GM11168 (cell line): ENCODE measurements at regions not wholly inside any gene's neighbourhood (a gene's known extent, or its start where the extent isn't known, plus 50 kb on each side); places are given as distances from the start of the nearest gene placed in this dataset.
"Not testable (repeated sequence)": the region's sequence is repeated elsewhere in the genome, so short reads cannot be mapped to it uniquely, and the experiment has no call there.

Experiments used
- in situ Hi-C: fragments of 300-500 bp; cut with MboI; formaldehyde crosslinking; loops from one replicate; pipeline ENCODE4 v1.12.0; 2022; ENCODE audit warnings: low sequenced_read_pairs; ENCODE audit not compliant: unreplicated experiment

DNA sequence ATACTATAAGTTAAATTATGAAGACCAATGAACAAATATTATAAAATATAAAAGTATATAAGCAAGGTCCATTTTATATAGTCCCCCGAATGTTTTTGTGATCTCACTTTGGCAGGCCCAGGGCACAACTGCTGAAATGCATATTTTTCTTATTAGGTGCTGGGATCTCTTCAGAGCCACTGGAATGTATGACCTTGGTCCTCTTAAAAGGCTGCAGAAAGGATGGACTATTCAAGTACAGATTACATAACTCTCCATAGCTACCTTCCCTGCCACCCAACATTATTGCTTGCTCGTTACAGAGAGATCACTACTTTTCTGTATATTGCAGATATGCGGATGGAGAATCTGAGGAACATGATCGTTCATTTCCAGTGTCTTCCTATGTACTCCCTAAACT lies 925.6 kb upstream of the CELF4 start:
- in situ Hi-C loops = no loop called here

DNA sequence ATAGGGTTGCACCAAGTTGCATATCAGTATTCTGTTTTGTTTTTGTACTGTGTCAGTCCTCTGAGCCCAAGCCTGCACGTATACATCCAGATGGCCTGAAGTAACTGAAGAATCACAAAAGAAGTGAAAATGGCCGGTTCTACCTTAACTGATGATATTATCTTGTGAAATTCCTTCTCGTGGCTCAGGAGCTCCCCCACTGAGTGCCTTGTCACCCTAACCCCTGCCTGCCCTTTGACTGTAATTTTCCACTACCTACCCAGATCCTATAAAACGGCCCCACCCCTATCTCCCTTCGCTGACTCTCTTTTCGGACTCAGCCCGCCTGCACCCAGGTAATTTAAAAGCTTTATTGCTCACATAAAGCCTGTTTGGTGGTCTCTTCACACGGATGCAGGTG lies 924.1 kb upstream of the CELF4 start:
- in situ Hi-C loops = not testable (repeated sequence)

DNA sequence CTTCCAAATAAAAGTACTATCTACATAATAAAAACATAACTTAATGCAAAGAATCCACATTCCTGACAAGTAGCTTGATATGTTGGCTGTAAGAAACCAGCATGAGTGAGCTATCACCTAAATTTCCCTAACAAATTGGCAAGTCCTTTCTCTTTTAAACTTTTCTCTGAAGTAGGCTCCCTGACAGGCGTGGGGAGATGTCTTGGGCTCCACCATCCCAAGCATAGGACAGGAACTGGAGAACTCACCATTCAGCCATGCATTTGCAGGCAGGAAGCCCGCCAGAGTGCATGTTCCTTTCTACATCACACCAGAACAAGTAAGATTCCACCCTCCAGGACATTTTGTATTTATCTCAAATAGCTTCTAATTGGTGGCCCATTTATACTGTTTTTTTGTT lies 921.9 kb upstream of the CELF4 start:
- in situ Hi-C loops = no loop called here

DNA sequence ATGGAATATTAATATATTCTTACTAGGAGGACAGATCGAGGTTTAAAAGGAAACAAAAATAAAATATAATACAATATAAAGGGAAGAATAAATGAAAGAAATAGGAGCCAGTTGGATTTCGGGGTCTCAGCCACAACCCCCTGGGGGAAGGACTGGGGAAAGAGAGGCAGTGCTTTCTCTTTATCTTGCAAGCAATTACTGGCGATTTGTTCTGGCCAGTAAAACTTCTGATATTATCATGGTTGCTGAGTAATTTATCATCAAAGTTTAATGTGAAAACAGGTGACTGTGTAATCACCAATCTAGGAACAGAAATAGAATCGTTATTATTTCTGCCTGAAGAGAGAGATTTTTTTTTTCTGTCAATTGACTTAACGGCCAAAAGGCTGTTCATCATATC lies 917.7 kb upstream of the CELF4 start:
- in situ Hi-C loops = no loop called here

DNA sequence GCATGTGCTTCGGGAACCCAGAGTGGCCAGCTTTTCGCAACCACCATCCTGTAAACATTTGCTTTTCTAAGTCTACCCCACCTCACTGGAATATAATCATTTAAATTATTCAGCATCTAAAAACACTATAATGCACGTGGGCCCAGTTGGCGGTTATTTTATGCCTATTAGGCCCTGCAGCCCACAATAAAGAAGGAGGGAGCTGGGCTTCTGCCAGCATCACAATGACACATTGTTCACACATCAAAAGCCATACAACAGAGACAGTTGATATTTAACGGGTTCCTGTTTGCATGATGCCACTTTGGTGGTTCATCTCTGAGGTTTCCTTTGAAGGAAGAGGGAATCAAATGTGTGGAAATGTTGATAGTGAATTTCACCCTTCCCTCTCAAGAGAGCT lies 916.0 kb upstream of the CELF4 start:
- in situ Hi-C loops = no loop called here

DNA sequence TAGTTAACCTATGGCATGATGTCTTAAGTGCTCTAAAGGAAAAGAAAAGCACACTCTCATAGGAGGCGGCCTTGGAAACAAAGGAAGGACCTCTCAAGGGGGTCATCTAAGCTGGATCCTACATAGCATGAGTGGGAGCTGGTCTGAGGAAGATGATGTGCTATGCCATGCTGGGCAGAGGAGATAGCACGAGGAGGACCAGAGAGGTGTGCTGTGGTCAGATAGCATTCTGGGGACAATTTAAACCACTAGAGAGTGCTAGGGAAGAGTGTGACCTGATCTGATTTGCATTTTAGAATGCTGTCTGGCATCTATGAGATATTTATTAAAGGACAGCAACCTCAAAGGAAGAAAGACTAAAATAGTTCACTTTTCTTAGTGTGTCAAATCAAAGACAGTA lies 910.1 kb upstream of the CELF4 start:
- in situ Hi-C loops = no loop called here

DNA sequence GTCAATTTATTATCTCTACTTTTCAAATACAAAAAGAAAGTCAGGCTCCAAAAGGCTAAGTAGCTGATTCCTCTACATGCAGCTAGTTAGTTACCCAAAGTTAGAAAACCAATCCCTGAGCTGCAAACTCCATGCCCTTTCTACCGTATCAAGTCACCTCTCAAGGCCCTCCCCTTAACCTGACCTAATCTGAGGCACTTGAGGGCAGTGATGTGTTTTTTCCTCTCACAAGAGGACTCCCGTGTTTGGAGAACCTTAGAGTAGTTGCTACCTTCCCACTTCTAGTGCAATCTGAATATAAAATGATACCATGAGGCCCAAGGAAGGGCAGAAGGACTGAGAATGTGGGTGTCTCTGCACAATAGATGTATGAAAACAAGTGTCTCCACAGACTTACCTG lies 907.9 kb upstream of the CELF4 start:
- in situ Hi-C loops = no loop called here

DNA sequence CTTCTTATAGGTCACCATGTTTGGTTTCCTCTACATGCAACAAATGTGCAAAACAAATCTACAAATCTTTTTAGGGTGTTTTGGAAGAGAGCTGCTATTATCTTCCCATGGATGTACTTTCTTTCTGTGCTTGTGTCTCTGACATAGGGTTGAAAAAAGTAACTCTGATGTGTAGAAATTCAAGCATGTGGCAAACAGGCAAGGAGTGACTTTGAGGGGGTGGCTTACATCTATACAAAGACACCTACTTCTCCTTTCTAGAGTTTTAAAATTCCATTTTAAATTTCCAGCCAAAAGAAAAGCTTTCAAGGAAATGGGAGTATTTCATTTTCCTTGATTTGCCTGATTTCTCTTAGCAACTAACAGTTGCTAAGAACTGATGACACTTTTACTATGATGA lies 904.8 kb upstream of the CELF4 start:
- in situ Hi-C loops = no loop called here

DNA sequence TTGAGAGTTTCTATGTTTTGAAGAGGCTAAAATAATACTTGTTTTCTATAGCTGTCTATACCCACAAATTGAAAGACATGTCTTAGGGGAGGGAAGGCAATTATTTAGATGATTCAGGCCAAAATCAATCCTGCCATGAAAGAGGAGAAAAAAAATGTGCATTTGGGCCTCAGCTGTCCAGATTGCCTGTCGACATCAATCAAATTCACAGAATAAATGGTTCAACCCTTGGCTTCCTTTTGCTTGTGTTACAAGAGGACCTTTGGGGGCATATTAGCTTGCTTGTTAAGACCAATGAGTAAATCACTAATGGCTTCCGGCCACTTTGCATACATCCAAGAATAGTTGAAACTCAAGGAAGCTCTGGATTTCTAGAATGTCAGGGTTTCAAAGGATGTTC lies 900.8 kb upstream of the CELF4 start:
- in situ Hi-C loops = no loop called here

DNA sequence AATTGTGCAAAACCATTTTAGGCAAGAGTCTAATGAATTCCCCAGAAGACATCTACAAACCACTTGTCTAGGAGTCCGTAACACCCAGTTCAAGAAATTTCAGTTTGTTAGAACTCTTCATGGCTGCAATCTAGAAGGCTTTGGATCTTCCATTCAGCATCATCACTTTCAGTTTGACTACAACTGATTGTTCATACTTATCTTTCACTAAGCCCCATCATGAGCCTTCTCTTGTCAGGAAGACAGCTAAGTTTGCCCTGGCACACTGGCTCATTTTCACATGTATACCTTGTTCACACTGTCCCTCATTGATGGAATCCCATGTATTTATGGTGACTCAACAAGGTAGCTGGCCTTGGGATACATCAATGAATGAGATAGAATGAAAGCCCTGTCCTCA lies 898.4 kb upstream of the CELF4 start:
- in situ Hi-C loops = no loop called here

DNA sequence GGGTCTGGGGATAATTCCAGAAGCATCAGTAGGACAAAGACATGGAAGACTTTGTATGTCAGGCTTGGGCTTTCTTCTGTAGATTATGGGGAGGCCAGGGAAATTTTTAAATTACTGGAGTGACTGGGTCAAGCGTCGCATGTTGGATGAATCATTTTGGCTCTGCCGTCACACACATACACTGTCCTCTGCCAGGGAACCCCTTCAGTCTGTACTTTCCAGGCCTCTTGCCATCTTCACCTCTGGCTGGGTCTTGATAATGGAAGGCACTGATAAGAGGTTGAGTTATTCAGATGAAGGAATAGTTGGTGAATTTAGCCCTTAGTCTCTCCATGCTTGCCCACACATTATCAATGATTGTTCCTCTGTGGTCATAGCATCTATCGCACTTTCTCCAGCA lies 895.1 kb upstream of the CELF4 start:
- in situ Hi-C loops = no loop called here

DNA sequence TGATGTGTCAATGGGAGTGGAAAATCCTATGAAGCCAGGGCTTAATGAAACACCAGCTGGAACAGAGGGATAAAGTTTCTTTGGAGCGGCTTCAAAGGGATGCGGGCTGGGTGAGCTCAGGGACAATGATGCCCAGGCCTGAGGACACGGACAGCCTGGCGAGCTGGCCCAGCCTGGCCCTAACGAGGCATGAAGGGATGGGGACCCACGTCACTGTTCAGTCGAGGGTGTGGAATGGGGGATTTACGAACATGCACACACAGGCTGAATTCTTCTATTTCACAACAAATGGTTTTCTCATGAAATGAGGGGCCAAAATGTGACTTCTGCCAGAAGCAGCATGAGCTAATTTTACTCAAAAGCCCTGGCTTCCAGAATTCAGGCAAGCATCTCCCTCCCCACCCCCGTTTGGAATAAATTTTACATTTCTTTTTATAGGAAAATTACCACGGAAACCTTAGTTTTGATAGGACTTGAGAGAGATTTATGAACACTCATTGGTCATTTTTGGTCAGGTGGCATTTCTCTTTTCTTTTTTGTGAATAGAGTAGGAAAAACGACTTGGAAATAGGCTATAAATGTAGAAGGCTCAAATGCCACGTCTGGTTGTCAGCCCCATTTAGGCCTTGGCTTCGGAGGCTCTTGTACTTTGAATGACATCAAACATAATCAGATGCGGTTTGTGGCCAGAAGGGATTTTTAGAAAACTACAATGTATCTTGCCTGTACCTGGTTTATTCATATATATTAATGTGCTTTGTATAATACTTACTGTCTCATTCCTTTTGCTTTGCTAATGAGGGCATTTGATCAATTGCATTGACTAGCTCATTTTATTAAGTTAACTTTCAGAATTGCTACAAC lies 893.8 kb upstream of the CELF4 start:
- in situ Hi-C loops = no loop called here

DNA sequence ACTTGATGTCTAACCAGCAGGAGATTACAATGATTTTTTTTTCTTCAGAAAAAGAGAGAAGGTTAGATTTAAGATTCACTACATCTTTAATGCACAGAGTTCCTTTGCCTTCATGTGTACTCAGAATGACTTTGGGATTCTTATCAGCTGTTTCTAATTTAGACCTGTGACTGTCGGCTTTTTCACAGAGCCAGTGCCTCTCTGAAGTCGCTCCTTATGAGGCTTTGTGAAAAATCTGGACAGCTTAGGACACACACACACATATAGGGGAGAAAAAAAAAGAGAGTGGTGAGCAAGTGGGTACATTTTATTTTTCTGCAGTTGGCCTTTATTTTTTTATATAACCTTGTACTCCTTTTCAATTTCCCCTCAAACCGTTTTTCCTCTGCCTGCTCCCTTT lies 893.1 kb upstream of the CELF4 start:
- in situ Hi-C loops = no loop called here

DNA sequence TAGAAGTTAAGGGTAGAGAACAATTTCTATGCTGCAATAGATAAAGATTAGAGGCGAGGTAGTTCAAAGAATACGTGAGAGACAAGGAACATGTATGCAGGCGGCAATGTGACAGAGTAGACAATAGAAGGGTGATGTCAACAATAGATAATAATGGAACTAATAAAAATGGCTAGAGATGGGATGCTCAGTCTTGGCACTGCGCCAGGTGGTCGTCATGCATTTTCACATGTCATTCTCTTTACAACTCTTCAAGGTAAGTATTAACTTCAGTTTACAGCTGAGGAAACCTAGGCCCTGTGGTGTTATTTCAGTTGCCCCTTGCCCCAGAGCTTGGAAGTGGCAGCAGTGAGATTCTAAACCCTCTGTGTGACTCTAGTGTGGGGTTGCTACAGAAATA lies 890.7 kb upstream of the CELF4 start:
- in situ Hi-C loops = no loop called here

DNA sequence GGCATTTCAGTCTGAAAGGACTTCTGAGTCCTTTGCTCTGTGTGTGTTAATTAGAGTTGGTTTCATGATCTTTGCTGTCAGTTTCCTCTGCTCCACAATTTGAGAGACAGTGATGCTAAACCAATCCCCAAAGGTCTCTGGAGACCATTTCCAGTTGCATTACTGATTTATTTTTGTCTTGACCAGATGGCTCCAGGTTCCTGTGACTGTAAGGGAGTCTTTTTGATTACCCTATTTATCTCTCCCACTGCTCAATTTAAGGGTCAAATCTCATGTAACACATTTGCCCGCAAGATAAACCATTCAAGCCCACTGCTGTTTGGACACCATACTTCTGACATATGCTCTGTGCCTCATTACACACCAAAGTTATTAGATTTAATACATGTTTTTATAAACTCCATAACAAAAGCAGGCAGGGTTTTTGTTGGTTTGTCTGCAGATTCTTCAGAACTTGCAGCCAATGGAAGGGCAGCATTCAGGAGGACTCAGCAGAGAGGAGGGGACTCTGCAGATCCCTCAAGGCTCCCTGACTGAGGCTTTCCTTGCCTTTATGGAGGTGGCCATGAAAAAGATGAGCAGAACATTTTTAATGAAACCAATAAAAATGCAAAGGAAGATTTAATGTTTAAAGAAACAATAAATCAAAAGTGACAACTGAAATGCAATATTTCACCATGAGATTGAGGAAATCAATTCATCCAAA lies 889.3 kb upstream of the CELF4 start:
- in situ Hi-C loops = no loop called here

DNA sequence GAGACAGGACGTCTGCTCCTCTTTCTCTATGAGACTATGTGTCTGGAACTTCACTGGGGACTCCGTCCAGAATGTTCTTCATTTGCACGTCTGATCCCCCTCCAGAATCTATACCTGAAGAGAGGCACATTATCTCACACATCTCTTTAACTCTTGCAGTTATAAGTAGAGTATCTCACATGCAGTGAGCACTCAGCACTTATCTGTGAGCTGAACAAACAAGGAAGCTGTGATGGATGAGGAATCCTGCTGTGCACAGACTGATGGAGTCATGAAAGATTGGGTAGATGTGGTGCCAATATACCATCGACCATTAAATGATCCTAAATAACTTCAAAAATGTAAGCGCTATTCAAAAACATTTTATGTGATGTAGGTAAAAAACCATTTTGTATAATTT lies 888.3 kb upstream of the CELF4 start:
- in situ Hi-C loops = no loop called here

DNA sequence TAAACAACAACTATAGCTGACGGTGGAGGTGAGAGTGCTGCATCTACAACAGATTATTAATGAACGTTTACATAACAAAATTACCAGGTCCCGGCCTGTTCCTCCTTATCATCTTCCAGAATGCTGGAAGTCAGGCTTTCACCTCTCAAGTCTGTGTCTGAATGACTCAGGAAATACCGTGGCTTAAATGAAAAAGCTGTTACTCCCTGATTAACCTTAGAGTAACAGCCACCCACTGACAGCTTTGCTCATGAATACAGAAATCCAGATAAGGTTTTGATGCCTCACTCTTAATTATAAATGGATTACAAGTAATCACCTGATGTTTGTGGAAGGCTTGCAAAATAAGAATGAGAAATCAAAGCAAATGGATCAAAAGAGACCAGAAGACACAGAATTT lies 885.3 kb upstream of the CELF4 start:
- in situ Hi-C loops = no loop called here

DNA sequence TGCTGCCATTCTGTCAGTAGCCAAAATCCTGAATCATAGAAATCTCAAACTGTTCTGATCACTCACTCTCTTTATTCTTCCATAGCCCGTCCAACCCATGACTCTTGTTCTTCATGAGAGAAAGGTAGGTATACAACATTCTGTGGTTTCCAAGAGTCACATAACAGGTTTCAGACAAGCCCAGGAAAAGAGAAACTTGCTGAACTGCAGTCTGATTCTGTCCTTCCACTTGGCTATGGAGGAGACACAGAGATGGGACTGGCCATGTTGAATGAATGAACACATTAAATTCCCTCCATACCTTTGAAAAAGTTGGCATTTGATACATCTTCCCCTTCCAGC lies 880.2 kb upstream of the CELF4 start:
- in situ Hi-C loops = no loop called here

DNA sequence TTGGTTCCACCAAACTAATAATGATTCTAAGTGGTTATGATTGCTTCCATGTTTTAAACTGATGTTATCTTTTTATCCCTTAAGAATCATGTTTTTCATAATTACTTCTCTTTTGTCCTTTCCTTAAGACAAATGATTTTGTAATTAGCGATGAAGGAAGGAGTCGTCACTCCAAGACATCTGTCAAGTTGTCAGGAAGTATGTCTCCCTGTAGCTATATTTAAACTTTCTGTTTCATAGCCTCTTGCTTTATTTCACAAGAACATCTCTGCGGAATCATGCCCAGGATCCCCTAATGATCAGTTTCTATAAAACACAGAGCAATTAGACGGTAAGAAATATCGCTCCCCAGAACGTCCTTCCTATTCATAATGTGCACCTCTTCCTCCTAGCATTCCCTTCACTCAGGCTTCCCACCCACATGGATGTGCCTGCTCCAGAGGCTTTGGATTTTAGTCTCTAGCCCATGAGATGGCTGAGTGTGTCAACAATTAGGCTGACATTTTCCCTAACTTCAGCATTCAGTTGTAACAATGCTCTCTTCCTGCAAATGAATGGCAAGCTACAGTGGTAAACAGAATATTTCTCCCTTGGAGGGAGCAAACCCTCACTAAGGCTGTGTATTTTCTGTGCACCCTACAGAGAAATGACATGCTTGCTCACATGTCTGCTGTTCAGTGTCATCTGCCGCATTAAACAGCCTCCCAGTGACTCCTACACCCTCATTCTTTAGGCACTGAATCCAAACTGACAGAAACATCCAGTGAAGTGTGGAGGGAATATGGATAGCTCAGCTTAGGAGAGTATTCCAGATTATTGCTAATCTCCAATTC lies 879.6 kb upstream of the CELF4 start:
- in situ Hi-C loops = no loop called here

DNA sequence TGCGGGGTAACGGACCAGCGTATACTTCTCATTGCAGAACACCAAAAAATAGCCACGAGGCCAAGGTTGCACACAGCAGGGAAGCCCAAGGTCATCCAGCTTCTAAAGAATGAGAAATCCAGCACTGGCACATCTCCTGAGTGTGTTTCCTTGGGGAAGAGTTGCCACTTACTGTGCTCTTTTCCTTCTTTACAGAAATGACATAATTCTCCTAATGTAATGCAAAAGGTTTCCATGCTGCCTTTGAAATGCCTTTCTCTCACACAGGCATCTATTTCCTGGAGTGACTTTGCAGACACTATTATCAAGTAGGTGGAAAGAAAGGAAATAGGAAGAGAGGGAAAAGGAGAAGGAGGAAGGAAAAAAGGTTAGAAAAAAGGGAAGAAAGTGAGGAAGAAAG lies 862.1 kb upstream of the CELF4 start:
- in situ Hi-C loops = no loop called here

DNA sequence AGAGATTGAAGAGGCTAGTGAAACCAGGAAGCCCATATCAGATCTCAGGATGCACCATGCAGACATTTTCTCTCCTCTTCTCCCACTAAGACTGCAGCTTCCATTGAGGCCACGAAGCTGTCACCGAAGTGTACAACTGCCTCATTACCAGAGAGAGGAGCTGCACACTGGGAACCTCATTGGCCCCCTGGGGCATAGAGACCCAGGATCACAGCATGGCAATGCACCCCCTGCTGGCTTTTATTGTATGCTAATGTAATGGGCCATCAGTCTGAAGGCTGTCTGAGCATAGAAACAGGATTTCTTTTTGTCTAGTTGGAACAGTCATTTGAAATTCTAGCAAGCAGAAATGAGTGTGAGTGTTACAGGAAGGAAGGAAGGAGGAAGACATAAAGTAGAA lies 861.6 kb upstream of the CELF4 start:
- in situ Hi-C loops = no loop called here
